ENCODE measurements at regions not wholly inside any gene's neighbourhood (a gene's known extent, or its start where the extent isn't known, plus 50 kb on each side); places are given as distances from the start of the nearest gene placed in this dataset.

DNA sequence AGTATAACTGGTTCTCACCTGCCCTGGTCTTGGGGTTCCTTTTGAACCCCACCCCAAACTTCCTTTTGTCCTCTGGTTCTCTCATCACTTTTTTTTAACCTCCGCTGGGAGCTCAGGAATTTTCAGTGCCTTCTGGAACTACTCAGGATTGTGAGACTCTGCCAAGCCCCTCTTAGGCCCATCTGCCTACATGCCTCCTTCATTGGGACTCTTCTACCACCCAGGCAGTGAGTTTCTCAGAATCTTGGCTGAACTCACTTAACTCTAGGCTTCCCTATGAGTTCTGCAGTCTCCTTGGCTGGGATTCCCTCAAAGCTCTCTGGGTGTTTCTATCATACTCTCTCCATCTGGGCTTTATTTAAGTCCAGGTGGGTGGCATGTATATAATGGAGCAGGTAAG is 86.3 kb downstream of the MDH1 start:
- no peak for DNase-seq (ENCODE audit: low spot score)
- TF ChIP-seq, protein P1, sequence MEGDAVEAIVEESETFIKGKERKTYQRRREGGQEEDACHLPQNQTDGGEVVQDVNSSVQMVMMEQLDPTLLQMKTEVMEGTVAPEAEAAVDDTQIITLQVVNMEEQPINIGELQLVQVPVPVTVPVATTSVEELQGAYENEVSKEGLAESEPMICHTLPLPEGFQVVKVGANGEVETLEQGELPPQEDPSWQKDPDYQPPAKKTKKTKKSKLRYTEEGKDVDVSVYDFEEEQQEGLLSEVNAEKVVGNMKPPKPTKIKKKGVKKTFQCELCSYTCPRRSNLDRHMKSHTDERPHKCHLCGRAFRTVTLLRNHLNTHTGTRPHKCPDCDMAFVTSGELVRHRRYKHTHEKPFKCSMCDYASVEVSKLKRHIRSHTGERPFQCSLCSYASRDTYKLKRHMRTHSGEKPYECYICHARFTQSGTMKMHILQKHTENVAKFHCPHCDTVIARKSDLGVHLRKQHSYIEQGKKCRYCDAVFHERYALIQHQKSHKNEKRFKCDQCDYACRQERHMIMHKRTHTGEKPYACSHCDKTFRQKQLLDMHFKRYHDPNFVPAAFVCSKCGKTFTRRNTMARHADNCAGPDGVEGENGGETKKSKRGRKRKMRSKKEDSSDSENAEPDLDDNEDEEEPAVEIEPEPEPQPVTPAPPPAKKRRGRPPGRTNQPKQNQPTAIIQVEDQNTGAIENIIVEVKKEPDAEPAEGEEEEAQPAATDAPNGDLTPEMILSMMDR (IDR thresholded peaks at IDR 0.05; ENCODE audit: extremely low read depth, insufficient read depth, missing control alignments) = no peak
- in situ Hi-C loops (cut with MboI; ENCODE audit: low pct_unique_long_range_greater_than_20kb, low sequenced_read_pairs, unreplicated experiment) = no loop called here

DNA sequence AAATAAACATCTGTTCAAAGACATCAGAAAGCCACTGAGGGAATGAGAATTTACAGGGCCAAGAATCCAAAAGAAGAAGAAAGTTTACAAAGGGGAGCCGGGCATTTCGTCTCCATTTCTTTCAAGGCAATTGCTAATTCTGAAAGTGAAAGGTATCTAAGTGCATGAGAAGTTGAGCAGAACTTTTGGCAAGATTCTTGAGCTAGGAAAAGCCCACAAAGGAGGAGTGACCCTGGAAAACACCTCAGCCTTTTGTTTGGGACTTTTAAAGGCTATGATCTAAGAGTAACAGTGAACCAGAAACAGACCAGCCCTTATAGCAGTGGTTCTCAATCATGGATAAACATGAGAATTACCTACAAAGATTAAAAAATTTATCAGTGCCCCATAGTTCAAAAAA is 87.4 kb downstream of the MDH1 start:
- TF ChIP-seq, protein P1 (IDR thresholded peaks at IDR 0.05; ENCODE audit: extremely low read depth, insufficient read depth, missing control alignments) = no peak
- no peak for DNase-seq (ENCODE audit: low spot score)
- in situ Hi-C loops (cut with MboI; ENCODE audit: low pct_unique_long_range_greater_than_20kb, low sequenced_read_pairs, unreplicated experiment) = no loop called here

DNA sequence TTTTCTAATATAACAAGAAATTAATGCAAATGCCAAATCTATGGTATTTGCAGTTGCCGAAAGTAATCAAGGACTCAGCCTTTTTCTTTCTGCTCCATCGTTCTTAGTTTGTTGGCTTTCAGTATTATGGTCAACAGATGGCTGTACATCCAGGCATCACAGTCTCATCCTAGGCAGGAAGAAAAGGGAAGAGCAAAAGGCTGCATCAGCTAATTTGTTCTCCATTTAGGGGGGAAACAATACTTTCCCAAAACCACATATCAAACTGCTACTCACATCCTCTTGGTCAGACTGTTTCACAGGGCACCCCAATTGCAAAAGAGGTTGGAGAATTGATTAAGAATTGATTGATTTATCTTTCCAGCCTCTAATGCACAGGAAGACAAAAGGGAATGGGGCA is 89.3 kb downstream of the MDH1 start:
- DNase-seq (ENCODE audit: low spot score) = no peak
- in situ Hi-C loops (cut with MboI; ENCODE audit: low pct_unique_long_range_greater_than_20kb, low sequenced_read_pairs, unreplicated experiment) = no loop called here
- TF ChIP-seq, protein P1 (IDR thresholded peaks at IDR 0.05; ENCODE audit: extremely low read depth, insufficient read depth, missing control alignments) = no peak

GRCh38 chr2:63678551-63678950 is 89.8 kb downstream of the MDH1 start:
- DNase-seq (ENCODE audit: low spot score) = no peak
- in situ Hi-C loops (cut with MboI; ENCODE audit: low pct_unique_long_range_greater_than_20kb, low sequenced_read_pairs, unreplicated experiment) = no loop called here
- TF ChIP-seq, protein P1 (IDR thresholded peaks at IDR 0.05; ENCODE audit: extremely low read depth, insufficient read depth, missing control alignments) = no peak

DNA sequence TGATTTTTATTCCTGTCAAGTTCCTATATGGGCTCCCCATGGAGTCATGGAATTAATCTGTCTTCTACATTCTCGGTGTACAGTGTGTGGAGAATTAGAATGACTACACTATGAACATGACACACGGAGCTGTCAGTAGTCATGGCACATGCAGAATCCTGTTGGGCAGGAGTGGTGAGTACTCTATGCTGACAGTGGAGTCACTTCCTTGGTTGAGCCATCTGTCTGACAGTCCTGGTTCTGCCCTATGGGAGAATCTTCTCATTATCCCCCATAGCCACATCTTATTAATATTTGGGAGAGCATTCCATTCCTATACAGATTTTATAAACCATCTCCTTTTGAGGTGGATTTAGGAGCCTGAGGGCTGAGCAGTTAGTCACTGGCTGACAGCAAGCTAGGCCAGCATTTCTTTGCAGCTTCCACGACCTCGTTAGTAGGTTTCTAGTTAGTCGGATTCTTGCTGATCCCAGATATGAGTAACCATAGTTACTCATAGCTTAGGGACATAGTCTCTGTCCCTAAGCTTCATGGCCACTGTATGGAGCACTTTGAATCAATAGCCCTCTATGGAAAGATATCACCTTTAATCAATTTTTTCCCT is 90.6 kb downstream of the MDH1 start:
- in situ Hi-C loops (cut with MboI; ENCODE audit: low pct_unique_long_range_greater_than_20kb, low sequenced_read_pairs, unreplicated experiment) = no loop called here
- TF ChIP-seq, protein P1 (IDR thresholded peaks at IDR 0.05; ENCODE audit: extremely low read depth, insufficient read depth, missing control alignments) = no peak
- DNase-seq (ENCODE audit: low spot score) = no peak

DNA sequence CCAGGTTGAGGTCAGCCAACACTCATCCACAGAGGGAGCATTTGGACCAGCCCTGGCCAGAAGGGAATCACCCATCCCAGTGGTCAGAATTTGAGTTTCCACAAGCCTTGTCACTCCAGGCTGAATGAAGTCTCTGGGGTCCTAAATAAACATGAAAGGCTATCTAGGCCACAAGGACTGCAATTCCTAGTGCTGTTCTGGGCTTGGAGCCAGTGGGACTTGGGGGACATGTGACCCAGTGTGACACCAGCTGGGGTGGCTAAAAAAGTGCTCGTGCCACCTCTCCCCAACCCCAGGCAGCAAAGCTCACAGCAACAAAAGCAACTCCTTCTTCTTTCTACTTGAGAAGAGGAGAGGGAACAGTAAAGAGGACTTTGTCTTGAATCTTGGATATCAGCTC is 91.7 kb downstream of the MDH1 start:
- TF ChIP-seq, protein P1 (IDR thresholded peaks at IDR 0.05; ENCODE audit: extremely low read depth, insufficient read depth, missing control alignments) = no peak
- in situ Hi-C loops (cut with MboI; ENCODE audit: low pct_unique_long_range_greater_than_20kb, low sequenced_read_pairs, unreplicated experiment) = no loop called here
- no peak for DNase-seq (ENCODE audit: low spot score)

GRCh38 chr2:63681896-63682295 is 93.1 kb downstream of the MDH1 start:
- TF ChIP-seq, protein P1 (IDR thresholded peaks at IDR 0.05; ENCODE audit: extremely low read depth, insufficient read depth, missing control alignments) = no peak
- in situ Hi-C loops (cut with MboI; ENCODE audit: low pct_unique_long_range_greater_than_20kb, low sequenced_read_pairs, unreplicated experiment) = no loop called here
- DNase-seq (ENCODE audit: low spot score) = no peak
